HCT116 (cell line): ENCODE measurements at regions not wholly inside any gene's neighbourhood (a gene's known extent, or its start where the extent isn't known, plus 50 kb on each side); places are given as distances from the start of the nearest gene placed in this dataset.

ENCODE experiments used
- ATAC-seq: fragments of 200-7000 bp; cut with Tn5 transposase; 2 replicates; pipeline ENCODE4 v1.9.1; 2020; ENCODE audit warnings: mild to moderate bottlenecking, moderate library complexity
- BruUV-seq: library from RNA; stranded (reverse); fragments of 400-500 nt; replicated peaks from 2 replicates; lab custom pipeline; 2021; lab: Mats Ljungman, UMichigan
- CTCF ChIA-PET: fragments of 300-600 bp; sonication (Branson Sonifier 250); formaldehyde crosslinking; loops from one replicate; lab custom pipeline; 2021; ENCODE audit warnings: antibody characterized with exemption; lab: Charles Lee
- POLR2A ChIA-PET: fragments of 300-600, 350-600 bp; sonication (Branson Sonifier 250); formaldehyde crosslinking; loops from one replicate; lab custom pipeline; 2021; ENCODE audit warnings: antibody characterized with exemption; lab: Charles Lee
- RAD21 ChIA-PET, 2 experiments: fragments of 300-600 bp; sonication (Branson Sonifier 250); formaldehyde crosslinking; loops; one replicate each; lab custom pipeline; 2023; ENCODE audit warnings: low total read pairs in 2 of 2; ENCODE audit not compliant: uncharacterized antibody in 2 of 2, unreplicated experiment in 2 of 2, low non-redundant PET in 1 of 2; lab: Charles Lee
- DNase-seq: peaks from one replicate; pipeline ENCODE4 v3.0.0-alpha.2; 2010; ENCODE audit warnings: low read depth, low spot score
- H2AFZ ChIP-seq: fragments of 200-600 bp; shearing (Covaris generic), sonication (generic); 2 replicates; pipeline ENCODE4 v1.6.1; 2017; ENCODE audit warnings: low read depth, mixed run types, mixed read lengths, antibody characterized with exemption, low read length; ENCODE audit not compliant: poor library complexity, severe bottlenecking
- H3K27ac ChIP-seq: 2 replicates; pipeline ENCODE4 v1.5.1; 2012; ENCODE audit warnings: low read depth, low read length
- H3K27me3 ChIP-seq: fragments of 200-600 bp; sonication (generic); 2 replicates; pipeline ENCODE4 v1.6.1; 2016; ENCODE audit warnings: mixed run types, low read length, mixed read lengths; ENCODE audit not compliant: insufficient read depth
- H3K36me3 ChIP-seq, 2 experiments: fragments of 200-500 bp in 1 of 2; fragments of 200-600 bp in 1 of 2; sonication (Bioruptor generic) in 1 of 2; sonication (generic) in 1 of 2; 2 replicates each; pipeline versions ENCODE4 v1.5.1 to v1.6.1; 2014 to 2016; ENCODE audit warnings: low read length in 2 of 2, inconsistent platforms in 1 of 2, mixed read lengths in 1 of 2, mixed run types in 1 of 2; ENCODE audit not compliant: insufficient read depth in 2 of 2, control insufficient read depth in 1 of 2
- H3K4me1 ChIP-seq, 2 experiments: fragments of 200-600 bp in 1 of 2; sonication (generic) in 1 of 2; 2 replicates each; pipeline versions ENCODE4 v1.5.1 to v1.6.1; 2012 to 2017; ENCODE audit warnings: low read length in 2 of 2, inconsistent platforms in 1 of 2, mild to moderate bottlenecking in 1 of 2, mixed read lengths in 1 of 2, mixed run types in 1 of 2, moderate library complexity in 1 of 2; ENCODE audit not compliant: insufficient read depth in 2 of 2, control insufficient read depth in 1 of 2
- H3K4me2 ChIP-seq: fragments of 200-600 bp; sonication (generic); 2 replicates; pipeline ENCODE4 v1.6.1; 2017; ENCODE audit warnings: mixed run types, low read length, mixed read lengths
- H3K4me3 ChIP-seq, 2 experiments: fragments of 200-600 bp in 1 of 2; sonication (generic) in 1 of 2; replicated peaks in 1 of 2; 2 replicates each; pipeline ENCODE4 v1.5.1; 2011 to 2016; ENCODE audit warnings: low read length in 2 of 2, control low read depth in 1 of 2, low read depth in 1 of 2, mild to moderate bottlenecking in 1 of 2, mixed read lengths in 1 of 2, mixed run types in 1 of 2
- H3K79me2 ChIP-seq: fragments of 200-600 bp; sonication (generic); 2 replicates; pipeline ENCODE4 v1.6.1; 2017; ENCODE audit warnings: mild to moderate bottlenecking, mixed run types, low read length, moderate library complexity, mixed read lengths; ENCODE audit not compliant: insufficient read depth
- H3K9ac ChIP-seq: fragments of 200-600 bp; sonication (generic); 2 replicates; pipeline ENCODE4 v1.6.1; 2016; ENCODE audit warnings: low read length, mixed read lengths
- H3K9me2 ChIP-seq: fragments of 200-600 bp; sonication (generic), shearing (Covaris generic); 2 replicates; pipeline ENCODE4 v1.6.1; 2017; ENCODE audit warnings: mixed run types, mild to moderate bottlenecking, moderate library complexity; ENCODE audit not compliant: insufficient read depth
- H3K9me3 ChIP-seq, 2 experiments: fragments of 200-500 bp in 1 of 2; fragments of 200-600 bp in 1 of 2; sonication (Bioruptor generic) in 1 of 2; sonication (generic) in 1 of 2; 2 replicates each; pipeline ENCODE4 v1.6.1; 2014 to 2017; ENCODE audit warnings: low read length in 2 of 2, mixed read lengths in 2 of 2, inconsistent platforms in 1 of 2, low read depth in 1 of 2, mild to moderate bottlenecking in 1 of 2, mixed run types in 1 of 2, moderate library complexity in 1 of 2; ENCODE audit not compliant: control insufficient read depth in 1 of 2, insufficient read depth in 1 of 2
- H4K20me1 ChIP-seq: fragments of 200-600 bp; sonication (generic), shearing (Covaris generic); 2 replicates; pipeline ENCODE4 v1.6.1; 2017; ENCODE audit warnings: mixed run types, mild to moderate bottlenecking, moderate library complexity; ENCODE audit not compliant: insufficient read depth
- ATF3 ChIP-seq: IDR thresholded peaks from 2 replicates; pipeline ENCODE4 v1.6.1; 2012
- CTCF ChIP-seq, 3 experiments: fragments of 200-600 bp in 1 of 3; sonication (generic) in 1 of 3; IDR thresholded peaks in 2 of 3; conservative IDR thresholded peaks in 1 of 3; 2 replicates each; pipeline ENCODE4 v1.5.1; 2012 to 2017; ENCODE audit warnings: low read depth in 2 of 3, low read length in 2 of 3, antibody characterized with exemption in 1 of 3, borderline replicate concordance in 1 of 3, control low read depth in 1 of 3, mild to moderate bottlenecking in 1 of 3, mixed read lengths in 1 of 3, mixed run types in 1 of 3, moderate library complexity in 1 of 3; ENCODE audit not compliant: insufficient read depth in 1 of 3
- EZH2 ChIP-seq: fragments of 200-600 bp; sonication (generic); IDR thresholded peaks from 2 replicates; pipeline ENCODE4 v1.6.1; 2017; ENCODE audit warnings: antibody characterized with exemption, mixed run types
- JUND ChIP-seq: IDR thresholded peaks from 2 replicates; pipeline ENCODE4 v1.6.1; 2012
- POLR2A ChIP-seq: IDR thresholded peaks from 2 replicates; pipeline ENCODE4 v1.7.0; 2011; ENCODE audit warnings: borderline replicate concordance; ENCODE audit not compliant: insufficient read depth, insufficient read length; ENCODE audit errors: extremely low read depth
- RAD21 ChIP-seq: IDR thresholded peaks from 2 replicates; pipeline ENCODE4 v1.6.1; 2012; ENCODE audit warnings: low read depth, mild to moderate bottlenecking
- SIN3A ChIP-seq: IDR thresholded peaks from 2 replicates; pipeline ENCODE4 v1.6.1; 2012; ENCODE audit warnings: low read depth
- SP1 ChIP-seq: IDR thresholded peaks from 2 replicates; pipeline ENCODE4 v1.6.1; 2012; ENCODE audit warnings: low read depth
- SRF ChIP-seq: IDR thresholded peaks from 2 replicates; pipeline ENCODE4 v1.6.1; 2012; ENCODE audit warnings: low read depth
- YY1 ChIP-seq: IDR thresholded peaks from 2 replicates; pipeline ENCODE4 v1.6.1; 2011; ENCODE audit warnings: low read length, low read depth, moderate library complexity, mild to moderate bottlenecking; ENCODE audit not compliant: insufficient replicate concordance; ENCODE audit errors: extremely low read depth
- intact Hi-C: fragments of 100-400 bp; cut with micrococcal nuclease; formaldehyde crosslinking; loops from 2 replicates; pipeline ENCODE4 v1.10.0; 2022

DNA sequence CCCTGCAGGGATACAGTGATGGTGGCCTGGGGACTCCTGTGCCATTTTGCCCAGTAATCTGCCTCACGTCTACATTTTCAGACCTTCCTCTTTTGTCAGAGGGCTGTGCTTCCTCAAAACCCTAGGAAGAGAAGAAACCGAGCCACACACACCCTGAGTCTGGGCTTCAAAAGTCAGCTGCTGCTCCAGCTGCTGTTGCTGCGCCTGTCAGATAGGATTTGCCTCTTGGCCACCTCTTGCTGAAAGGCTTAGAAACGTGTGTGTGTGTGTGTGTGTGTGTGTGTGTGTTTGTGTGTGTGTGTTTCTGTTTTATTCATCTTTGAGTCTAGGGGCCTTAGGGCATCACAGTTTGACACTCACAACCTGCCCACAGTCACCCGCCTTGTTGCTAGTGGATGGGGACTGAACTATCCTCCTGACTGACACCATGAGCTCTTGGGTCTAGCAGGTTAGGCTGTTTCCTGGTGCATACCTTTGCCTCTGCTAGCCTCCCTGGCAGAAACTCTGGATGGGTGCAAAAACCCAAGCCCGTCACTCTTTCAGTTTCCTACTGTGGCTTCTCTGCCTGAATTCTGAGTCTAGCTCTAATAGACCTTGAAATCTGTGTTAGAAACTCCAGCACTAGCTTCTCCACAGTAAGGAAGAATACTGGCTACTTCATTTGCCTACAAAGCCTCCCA lies 94.9 kb upstream of the CEP85L start:
- Histone ChIP-seq H3K9me3 (no peaks in the 10 kb centered on the region), H3K79me2 (no peaks in the 10 kb centered on the region), H3K27me3 (no peaks in the 10 kb centered on the region), H3K36me3 (no peaks in the 10 kb centered on the region), H3K9ac (no peak overlapping the region), H4K20me1 (no peaks in the 10 kb centered on the region), H3K4me1 (no peaks in the 10 kb centered on the region), H2AFZ (no peak overlapping the region)
- DNase-seq, result no peak
- POLR2A ChIA-PET, result no interaction called here
- intact Hi-C loops, result no loop called here
- BruUV-seq, result no TSS peak
- no peak for TF ChIP-seq JUND
- no peak for TF ChIP-seq CTCF (IDR thresholded peaks at IDR 0.05 in 2 of 3, conservative IDR thresholded peaks at IDR 0.05 in 1 of 3; ENCODE audit: borderline replicate concordance in 1 of 3, insufficient read depth in 1 of 3, low read depth in 2 of 3, low read length in 2 of 3)
- TF ChIP-seq YY1, result no peak
- no peak for TF ChIP-seq POLR2A
- no peak for TF ChIP-seq SRF
- TF ChIP-seq EZH2, result no peak
- TF ChIP-seq SP1, result no peak
- no peak for TF ChIP-seq RAD21
- no peak for TF ChIP-seq SIN3A
- no peak for TF ChIP-seq ATF3
- TF ChIP-seq, all 23 proteins: peak for 0
- RAD21 ChIA-PET, result no interaction called here
- Histone ChIP-seq H3K27ac (no peak overlapping the region), H3K4me2 (no peak overlapping the region), H3K4me3 (no peak overlapping the region), H3K9me2 (no peaks in the 10 kb centered on the region)
- ATAC-seq, result no peak
- CTCF ChIA-PET, result no interaction called here
